SK-N-SH treated with all-trans-retinoic acid at 6 μM for 48 hours (cell line): ENCODE measurements at regions not wholly inside any gene's neighbourhood (a gene's known extent, or its start where the extent isn't known, plus 50 kb on each side); places are given as distances from the start of the nearest gene placed in this dataset.

ENCODE experiments used
- ARNTL ChIP-seq: fragments of 450-650 bp; formaldehyde crosslinking; IDR thresholded peaks from 2 replicates; pipeline ENCODE4 v1.5.0; 2020; ENCODE audit warnings: low read depth, mild to moderate bottlenecking, moderate library complexity, borderline replicate concordance
- BACH2 ChIP-seq: fragments of 250-450 bp; sonication (Bioruptor Pico); IDR thresholded peaks from 2 replicates; pipeline ENCODE4 v1.9.0; 2021; ENCODE audit warnings: mild to moderate bottlenecking, borderline replicate concordance
- CSRNP3 ChIP-seq: fragments of 250-450 bp; sonication (Bioruptor Pico); IDR thresholded peaks from 2 replicates; pipeline ENCODE4 v1.5.1; 2021; ENCODE audit warnings: mild to moderate bottlenecking, moderate library complexity
- GLIS3 ChIP-seq: fragments of 250-450 bp; sonication (Bioruptor Pico); IDR thresholded peaks from 2 replicates; pipeline ENCODE4 v1.5.0; 2020; ENCODE audit warnings: mild to moderate bottlenecking, moderate library complexity
- OSR1 ChIP-seq: fragments of 250-450 bp; sonication (Bioruptor Pico); IDR thresholded peaks from 2 replicates; pipeline ENCODE4 v1.8.0; 2022; ENCODE audit warnings: moderate library complexity, mild to moderate bottlenecking, inconsistent platforms
- PATZ1 ChIP-seq: fragments of 250-450 bp; sonication (Bioruptor Pico); IDR thresholded peaks from 2 replicates; pipeline ENCODE4 v1.8.0; 2020; ENCODE audit warnings: mild to moderate bottlenecking, moderate library complexity, borderline replicate concordance
- PPARA ChIP-seq: fragments of 250-450 bp; sonication (Bioruptor Pico); IDR thresholded peaks from 2 replicates; pipeline ENCODE4 v1.5.0; 2020; ENCODE audit warnings: mild to moderate bottlenecking, borderline replicate concordance
- TCF4 ChIP-seq: fragments of 250-450 bp; sonication (Bioruptor Pico); IDR thresholded peaks from 2 replicates; pipeline ENCODE4 v1.8.0; 2021; ENCODE audit warnings: mild to moderate bottlenecking, moderate library complexity, borderline replicate concordance
- TOX ChIP-seq: fragments of 250-450 bp; sonication (Bioruptor Pico); IDR thresholded peaks from 2 replicates; pipeline ENCODE4 v1.8.0; 2021; ENCODE audit warnings: mild to moderate bottlenecking, moderate library complexity, borderline replicate concordance
- TSHZ2 ChIP-seq: fragments of 250-450 bp; sonication (Bioruptor Pico); IDR thresholded peaks from 2 replicates; pipeline ENCODE4 v1.5.0; 2020; ENCODE audit warnings: mild to moderate bottlenecking, moderate library complexity
- ZFP3 ChIP-seq: fragments of 250-450 bp; sonication (Bioruptor Pico); IDR thresholded peaks from 2 replicates; pipeline ENCODE4 v1.5.0; 2020; ENCODE audit warnings: mild to moderate bottlenecking, moderate library complexity
- ZFP30 ChIP-seq: fragments of 450-650 bp; formaldehyde crosslinking; IDR thresholded peaks from 2 replicates; pipeline ENCODE4 v1.5.0; 2022; ENCODE audit warnings: mild to moderate bottlenecking, moderate library complexity
- ZNF70 ChIP-seq: fragments of 450-650 bp; formaldehyde crosslinking; IDR thresholded peaks from 2 replicates; pipeline ENCODE4 v1.5.0; 2020; ENCODE audit warnings: mild to moderate bottlenecking, moderate library complexity

DNA sequence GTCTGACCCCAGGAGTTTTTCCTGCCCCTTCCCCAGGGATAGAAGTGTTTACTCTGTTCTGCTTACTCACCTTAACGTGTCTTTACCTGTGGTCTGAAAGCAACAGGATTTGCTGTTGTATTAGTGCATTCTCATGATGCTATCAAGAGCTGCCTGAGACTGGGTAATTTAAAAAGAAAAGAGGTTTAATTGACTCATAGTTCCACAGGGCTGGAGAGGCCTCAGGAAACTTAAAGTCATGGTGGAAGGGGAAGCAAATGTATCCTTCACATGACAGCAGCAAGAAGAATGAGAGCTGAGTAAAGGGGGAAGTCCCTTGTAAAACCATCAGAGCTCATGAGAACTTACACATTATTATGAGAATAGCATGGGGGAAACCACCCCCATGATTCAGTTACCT lies 240.4 kb downstream of the SNAPC1 start:
- no peak for TF ChIP-seq PATZ1 (CRISPR knock-in tag)
- no peak for TF ChIP-seq CSRNP3 (CRISPR knock-in tag)
- no peak for TF ChIP-seq ARNTL (CRISPR knock-in tag)
- no peak for TF ChIP-seq ZFP3 (CRISPR knock-in tag)
- no peak for TF ChIP-seq TOX
- TF ChIP-seq GLIS3 (CRISPR knock-in tag) = no peak
- no peak for TF ChIP-seq OSR1 (CRISPR knock-in tag)
- no peak for TF ChIP-seq ZNF70
- TF ChIP-seq TSHZ2 = no peak
- TF ChIP-seq BACH2 (CRISPR knock-in tag) = no peak
- no peak for TF ChIP-seq TCF4 (CRISPR knock-in tag)
- no peak for TF ChIP-seq ZFP30 (CRISPR knock-in tag)
- TF ChIP-seq PPARA = no peak
